NCI-H1436 treated with DMSO at 0.1 percent for 48 hours (cell line): ENCODE measurements at regions not wholly inside any gene's neighbourhood (a gene's known extent, or its start where the extent isn't known, plus 50 kb on each side); places are given as distances from the start of the nearest gene placed in this dataset.
"Not testable (repeated sequence)": the region's sequence is repeated elsewhere in the genome, so short reads cannot be mapped to it uniquely, and the experiment has no call there.

Experiments used
- DNase-seq: peaks from one replicate; lab custom pipeline; 2025; lab: John Stamatoyannopoulos, UW

DNA sequence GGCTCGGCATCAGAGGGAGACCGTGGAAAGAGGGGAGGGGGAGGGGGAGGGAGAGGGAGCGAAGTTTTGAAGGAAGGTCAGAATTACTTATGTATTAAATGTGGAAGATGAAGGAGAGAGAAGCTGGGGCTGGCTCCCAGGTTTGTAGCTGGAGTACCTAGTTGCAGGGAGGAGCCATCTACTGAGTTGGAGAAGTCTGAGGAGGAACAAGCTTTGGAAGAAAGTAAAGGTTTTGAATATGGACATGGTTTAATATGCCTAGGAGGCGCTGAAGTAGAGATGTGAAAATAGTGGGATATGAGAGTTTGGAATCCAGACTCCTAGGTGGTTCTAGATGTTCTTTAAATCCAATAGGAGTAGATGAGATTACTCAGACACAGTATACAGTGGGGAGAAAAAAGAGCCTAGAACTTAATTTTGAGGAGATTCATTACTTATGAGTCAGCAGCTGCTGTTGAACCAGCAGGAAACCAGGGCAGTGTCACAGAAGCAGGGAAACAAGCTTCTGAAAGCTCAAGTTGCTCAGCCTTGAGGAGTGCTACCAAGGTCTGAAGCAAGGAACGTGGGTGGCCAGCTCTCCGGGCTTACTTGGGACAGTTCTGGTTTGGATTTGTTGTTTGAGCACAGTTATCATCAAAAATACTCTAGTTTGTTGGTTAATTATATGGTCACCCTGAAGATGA, 149.3 kb downstream of the UTRN start:
- no peak for DNase-seq

DNA sequence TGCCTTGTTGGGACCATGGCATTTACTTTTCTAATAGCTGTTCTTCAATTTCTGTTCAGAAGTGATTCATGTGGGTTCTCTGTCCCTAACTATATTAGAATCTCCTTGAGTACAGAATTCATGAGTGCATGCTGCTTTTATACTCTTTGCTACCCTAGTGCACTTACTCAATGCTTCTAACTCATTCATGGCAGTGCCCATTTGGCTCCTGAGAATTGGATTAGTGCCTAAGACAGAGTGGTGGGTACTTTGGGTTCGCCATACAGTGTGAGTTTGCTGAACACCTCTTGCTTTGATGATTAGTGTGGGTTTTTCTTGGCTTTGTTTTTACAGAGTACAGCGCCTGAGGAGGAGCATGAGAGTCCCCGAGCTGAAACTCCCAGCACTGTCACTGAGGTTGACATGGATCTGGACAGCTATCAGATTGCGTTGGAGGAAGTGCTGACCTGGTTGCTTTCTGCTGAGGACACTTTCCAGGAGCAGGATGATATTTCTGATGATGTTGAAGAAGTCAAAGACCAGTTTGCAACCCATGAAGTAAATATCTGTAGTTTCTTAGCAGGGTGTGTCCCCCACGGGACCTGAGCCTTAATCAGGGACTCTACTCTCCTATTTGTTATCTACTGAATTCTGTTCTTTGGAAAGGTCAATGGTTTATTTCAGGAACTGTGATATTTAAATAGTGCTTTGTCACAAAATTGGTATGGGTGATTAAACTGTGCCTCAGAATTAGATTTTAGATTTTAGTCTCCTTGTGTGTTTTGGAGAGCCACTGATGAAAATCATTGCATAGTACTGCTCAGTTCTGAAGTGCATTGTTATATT, 150.7 kb downstream of the UTRN start:
- no peak for DNase-seq

DNA sequence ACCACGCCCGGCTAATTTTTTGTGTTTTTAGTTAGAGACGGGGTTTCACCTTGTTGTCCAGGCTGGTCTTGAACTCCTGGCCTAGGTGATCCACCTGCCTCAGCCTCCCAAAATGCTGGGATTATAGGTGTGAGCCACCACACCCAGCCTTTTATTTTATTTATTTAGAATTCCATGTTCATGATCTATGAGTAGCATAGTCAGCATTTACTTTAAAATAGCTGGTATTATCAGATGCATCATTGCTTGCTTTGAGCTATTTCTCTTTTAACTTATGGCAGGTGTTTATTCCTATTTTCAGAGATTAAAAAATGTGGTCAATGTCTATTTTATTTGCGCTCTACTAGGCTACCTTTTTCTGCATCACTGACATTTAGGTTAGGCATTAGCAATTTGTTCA, 152.0 kb downstream of the UTRN start:
- no peak for DNase-seq

DNA sequence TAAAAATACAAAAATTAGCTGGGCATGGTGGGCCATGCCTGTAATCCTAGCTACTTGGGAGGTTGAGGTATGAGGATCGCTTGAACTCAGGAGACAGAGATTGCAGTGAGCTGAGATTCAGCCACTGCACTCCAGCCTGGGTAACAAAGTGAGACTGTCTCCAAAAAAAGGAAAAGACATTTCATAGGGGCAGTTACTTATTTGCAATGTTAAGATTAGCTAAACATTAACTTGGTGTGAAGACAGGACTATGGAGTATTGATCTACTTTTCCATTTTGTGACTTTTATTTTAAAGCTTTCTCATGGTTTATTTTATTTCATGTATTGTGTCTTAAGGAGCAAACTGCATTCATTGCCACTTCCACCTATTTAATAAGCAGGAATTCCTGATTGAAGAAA, 153.0 kb downstream of the UTRN start:
- no peak for DNase-seq

DNA sequence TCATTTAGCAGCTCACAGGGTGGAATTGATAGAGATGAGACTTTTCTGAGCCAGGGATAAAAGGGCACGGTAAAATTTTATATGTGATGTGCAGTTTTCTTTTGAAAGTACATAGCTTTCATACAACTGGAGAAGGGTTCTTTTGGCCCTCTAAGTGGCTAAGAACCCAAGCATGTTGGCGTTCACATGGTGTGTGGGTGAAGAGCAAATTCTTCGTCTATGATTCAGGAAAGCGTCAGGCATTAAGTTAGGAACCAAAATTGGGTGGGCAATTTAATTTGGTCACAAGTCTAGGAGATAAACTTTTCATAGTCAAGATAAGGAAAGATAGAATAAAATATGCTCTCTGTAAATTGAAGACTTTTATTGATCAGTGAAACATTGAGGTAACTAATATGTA, 153.9 kb downstream of the UTRN start:
- DNase-seq: no peak

DNA sequence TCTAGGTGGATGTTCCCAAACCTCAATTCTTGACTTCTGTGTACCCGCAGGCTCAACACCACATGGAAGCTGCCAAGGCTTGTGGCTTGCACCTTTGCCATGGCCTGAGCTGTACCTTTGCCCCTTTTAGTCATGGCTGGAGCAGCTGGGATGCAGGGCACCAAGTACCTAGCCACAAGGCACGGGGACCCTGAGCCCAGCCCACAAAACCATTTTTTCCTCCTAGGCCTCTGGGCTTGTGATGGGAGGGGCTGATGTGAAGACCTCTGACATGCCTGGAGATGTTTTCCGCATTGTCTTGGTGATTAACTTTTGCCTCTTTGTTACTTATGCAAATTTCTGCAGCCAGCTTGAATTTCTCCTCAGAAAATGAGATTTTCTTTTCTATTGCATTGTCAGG, 156.7 kb downstream of the UTRN start:
- DNase-seq: not testable (repeated sequence)

DNA sequence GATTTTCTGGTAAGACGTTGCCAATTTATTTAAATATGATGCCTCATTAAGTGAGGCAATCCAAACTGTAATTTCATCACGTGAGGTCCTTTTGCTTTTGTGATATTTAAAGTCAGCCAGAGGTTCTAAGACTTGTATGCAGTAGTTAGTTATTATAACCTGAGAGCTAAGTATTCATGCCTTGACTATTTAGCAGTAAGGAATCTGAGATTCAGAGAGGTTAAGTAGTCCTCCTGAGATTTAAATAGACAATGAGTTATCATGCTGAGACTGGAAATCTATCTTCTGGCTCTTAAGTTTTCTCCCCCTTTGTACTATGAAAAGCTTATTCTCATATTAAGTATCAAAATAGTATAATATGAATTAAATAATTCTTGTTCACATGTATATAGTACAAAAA, 158.0 kb downstream of the UTRN start:
- no peak for DNase-seq

DNA sequence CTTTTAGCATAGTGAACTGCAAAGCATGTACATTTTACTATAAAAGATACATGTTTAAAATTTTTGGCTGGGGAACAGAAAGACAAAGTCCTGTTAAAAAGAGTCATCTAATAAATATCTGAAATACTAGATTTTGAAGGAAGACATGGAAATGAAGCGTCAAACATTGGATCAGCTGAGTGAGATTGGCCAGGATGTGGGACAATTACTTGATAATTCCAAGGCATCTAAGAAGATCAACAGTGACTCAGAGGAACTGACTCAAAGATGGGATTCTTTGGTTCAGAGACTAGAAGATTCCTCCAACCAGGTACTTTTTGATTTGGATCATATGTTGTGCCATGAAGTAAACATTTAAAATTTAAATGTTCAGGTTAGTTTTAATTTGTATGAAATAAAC, 162.3 kb downstream of the UTRN start:
- no peak for DNase-seq

DNA sequence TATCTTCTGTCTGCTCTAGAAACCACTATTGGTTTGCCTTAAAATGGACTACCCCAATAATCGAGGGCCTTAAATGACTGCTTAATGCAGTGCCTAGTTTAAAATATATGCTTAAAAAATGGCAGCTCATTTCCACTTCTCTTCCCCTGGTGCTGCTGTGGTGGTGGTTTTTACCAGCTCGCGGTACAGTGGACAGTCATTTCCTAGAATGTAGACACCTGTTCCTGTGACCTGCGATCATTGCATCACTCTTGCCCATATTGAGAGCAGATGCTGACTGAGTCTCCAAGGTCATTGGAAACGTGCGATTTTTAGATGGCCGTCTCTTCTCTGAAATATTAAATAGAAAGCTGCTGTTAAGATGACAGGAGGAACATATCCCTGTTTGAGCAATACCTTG, 164.1 kb downstream of the UTRN start:
- no peak for DNase-seq

DNA sequence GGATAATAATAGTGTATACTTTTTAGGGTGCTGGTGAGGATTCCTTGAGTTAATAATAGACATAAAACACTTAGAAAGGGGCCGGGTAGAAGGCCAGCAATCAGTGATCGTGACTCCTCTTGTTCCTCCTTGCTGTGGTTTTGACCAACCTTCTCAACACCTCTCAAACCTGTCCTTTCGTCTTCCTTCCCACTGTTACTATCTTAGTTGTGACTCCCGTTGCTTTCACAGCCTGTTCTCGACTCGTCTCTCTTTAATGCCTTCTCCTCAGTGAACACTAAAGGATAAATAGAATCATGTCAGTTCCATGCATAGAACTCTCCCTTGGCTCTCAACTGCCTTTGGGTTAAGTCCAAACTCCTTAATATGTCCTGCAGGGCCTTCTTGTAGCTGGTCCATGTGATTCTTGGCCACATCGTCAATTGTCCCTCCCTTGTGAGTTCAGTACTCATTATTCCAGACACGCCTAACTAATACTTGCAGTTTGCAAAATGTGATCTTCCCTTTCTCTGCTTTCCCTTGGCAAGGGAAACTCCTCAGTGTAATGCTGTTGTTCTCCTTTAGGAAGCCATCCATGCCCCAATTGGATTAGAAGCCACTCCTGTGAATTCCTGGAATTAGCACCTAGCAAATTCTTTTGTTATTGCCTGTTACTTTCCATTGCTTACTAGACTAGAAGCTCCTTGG, 164.9 kb downstream of the UTRN start:
- no peak for DNase-seq

DNA sequence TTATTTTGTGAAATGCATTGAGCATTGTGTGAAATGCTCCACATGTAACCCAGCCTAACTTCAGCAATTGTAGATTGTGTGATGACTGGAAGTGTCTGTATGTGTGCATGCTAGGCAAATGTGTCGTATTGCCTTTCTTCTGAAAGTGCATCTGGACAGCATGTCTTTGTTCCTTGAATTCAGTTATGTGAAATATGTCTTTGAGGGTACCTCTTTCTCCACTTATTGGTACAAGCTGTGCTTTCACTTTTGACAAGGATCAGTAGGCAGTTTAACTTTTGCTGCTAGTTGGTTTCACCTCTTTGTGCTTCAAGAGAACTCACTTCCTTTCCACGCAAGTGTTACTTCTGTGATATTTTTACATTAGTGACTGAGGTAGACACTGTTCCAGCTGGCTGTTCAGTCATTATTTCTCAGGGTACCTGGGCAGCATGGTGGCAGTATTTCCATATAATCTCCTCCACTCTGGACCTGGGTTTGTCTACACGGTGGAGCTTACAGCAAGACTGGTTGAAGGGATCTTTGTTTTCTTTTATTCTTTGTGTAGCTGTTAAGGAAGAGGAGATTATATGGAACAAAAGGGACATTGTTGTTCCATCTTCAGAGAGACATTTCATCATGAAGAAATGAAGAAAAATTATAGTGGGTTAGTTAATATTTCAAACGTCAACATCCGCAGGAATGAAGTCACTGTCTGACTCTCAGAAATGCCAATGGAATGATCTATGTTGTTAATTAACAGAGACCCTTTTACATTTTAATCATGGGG, 175.4 kb downstream of the UTRN start:
- no peak for DNase-seq

DNA sequence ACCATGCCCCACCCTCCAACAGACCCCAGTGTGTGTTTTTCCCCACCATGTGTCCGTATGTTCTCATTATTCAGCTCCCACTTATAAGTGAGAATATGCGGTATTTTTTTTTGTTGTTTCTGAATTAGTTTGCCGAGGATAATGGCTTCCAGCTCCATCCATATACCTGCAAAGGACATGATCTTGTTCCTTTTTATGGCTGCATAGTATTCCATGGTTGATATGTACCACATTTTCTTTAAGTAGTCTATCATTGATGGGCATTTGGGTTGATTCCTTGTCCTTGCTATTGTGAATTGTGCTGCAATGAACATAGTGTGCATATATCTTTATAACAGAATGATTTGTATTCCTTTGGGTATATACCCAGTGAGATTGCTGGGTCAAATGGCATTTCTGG, 176.9 kb downstream of the UTRN start:
- no peak for DNase-seq

DNA sequence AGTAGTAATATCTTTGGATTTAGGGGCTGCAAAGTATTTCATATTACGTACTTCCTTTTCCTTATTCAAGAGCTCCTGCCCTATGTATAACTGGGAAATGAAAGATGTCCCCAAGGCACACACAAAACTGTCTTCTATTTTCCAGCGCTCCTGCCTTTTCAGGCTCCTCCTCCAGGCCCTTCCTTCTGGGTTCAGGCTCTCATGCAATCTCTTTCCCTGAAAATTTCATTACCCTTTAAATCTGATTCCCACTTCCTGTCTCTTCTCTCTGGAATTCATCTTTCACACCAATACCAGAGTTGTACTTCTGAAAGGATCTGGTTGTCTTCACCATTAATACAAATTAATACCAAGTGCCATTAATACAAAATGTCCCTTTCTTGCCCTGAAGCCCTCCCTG, 181.6 kb downstream of the UTRN start:
- no peak for DNase-seq

DNA sequence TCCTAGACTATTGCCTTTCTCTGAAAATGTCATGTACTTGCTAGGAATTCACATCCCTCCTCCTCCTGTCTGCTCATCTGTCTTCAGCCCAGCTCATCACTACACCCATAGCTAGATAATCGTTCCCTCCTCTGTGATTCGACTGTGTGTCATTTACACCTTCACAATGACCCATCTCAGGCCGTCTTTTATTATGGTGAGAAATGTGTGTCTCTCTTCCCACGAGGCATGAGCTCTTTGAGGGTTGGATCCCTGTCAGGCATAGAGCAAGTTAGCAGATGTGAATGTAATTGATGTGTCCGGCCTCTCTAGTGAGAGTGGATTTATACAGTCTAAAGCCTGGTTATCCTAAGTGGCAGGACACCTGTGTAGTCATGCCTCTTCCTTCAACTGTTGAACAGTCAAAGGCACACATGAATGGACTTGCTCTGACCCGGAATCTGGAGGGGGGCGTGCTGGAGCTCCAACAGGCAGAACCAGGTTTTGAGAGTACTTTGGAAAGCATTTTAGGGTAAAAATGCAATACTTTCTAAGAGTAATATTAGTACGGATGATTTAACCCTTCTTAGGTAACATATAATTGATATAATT, 182.1 kb downstream of the UTRN start:
- no peak for DNase-seq

DNA sequence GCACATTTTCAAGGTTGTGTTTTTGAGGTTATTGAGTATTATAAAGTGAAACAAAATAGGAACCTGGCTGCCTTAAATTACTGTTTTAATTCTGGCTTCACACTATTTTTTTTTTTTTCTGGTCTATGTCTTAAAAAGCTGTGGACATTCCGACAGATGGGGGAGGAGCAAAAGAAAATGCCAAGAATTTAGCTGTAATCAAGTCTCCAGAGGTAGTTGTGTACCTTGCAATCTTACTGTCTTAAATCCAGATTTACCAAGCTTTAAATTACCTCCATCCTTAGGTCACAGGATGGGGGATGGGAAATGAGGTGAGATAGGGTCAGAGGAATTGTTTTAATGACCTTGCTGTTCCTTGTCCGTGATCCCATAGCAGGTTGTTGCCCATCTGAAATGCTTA, 182.8 kb downstream of the UTRN start:
- DNase-seq: no peak

DNA sequence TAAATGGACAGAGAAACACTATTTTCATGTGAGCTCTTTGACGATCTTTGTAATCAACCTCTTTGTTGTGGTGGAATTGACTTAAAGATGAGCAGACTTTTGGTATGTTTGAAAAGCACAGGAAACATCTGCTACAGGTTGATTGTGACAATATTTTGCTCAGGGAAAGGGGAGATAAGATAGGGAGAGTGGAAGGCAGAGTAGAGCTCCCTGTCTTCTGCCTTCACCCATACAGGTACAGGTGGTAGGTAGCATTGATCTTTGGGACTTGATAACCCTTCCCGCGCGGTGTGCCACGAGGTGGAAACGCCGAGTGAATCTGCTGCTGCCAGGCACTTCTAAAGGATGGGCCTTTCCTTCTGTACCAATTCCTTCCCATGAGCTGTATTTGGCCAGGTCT, 183.6 kb downstream of the UTRN start:
- DNase-seq: no peak

DNA sequence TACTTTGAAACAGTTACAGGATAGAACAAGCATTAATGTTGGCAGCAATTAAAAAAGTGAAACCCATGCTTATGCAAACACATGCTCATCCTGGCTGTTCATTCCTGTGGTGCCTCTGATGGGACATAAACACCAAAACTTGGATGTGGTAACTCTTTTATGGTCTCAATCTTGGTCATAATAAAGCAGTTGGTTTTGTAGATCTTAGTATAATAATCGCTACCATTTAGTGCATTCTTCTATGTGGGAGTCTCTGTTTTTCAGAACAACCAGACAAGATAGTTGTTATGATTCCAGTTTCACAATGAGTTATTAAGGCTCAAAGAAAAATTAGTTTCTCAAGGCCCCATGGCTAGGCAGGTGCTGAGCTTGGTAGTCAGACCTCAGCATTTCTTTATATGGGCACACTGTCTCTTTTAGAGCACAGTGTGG, 184.0 kb downstream of the UTRN start:
- no peak for DNase-seq

DNA sequence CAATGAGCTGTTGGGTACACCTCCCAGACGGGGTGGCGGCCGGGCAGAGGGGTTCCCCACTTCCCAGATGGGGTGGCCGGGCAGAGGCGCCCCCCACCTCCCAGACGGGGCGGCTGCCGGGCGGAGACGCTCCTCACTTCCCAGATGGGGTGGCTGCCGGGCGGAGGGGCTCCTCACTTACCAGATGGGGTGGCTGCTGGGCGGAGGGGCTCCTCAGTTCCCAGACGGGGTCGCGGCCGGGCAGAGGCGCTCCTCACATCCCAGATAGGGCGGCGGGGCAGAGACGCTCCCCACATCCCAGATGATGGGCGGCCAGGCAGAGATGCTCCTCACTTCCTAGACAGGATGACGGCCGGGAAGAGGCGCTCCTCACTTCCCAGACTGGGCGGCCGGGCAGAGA, 185.1 kb downstream of the UTRN start:
- not testable (repeated sequence) for DNase-seq

DNA sequence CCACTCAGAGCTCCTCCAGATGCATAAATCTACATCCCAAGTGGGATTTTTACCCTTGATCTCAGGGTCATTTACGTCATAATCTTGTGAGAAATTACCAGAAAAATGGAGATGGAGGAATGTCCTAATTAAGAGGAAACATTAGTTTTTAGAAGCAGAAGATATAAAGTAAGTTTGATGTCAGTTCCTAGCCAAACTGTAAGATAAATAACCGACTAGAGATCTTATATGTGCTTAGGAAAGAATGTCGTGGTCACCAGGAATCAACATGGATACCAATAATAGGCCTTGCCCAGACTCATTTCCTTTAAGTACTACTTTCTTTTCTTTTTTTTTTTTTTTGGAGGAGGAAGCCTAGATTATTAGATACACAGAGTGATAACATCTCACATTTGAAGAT, 186.9 kb downstream of the UTRN start:
- no peak for DNase-seq

DNA sequence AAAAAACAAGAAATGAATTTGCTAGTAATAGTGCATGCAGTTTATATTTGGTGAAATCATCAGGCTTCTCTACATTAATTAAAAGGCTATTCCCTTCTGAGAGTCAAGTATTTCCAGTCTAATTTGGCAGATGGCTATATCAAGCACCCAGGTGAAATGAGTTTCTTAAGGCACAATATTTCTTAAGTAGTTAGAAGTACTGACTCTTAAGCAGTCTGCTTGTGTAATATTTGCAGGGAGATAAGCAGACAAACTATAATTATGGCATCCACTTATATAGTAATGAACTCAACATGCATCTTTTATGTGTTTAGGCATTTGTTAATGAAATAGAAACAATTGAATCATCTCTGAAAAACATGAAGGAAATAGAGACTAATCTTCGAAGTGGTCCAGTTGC, 189.2 kb downstream of the UTRN start:
- DNase-seq: no peak

DNA sequence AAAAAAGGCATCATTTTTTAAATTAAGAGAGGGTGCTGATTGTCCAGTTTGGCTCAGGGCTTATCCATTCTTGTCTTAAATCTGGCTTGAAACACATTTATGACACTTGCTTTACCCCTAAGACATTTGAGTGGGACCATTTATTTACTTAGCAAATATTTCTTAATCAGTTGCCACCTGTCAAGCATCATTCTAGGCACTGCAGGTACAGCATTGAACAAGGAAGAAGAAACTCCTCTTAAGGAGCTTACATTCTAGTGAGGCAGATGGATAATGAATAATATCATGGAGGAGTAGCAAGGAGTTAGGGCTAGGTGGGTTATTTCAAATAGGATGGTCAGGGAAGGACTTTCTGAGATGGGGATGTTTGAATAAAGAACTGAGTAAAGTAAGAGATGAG, 189.8 kb downstream of the UTRN start:
- DNase-seq: no peak

DNA sequence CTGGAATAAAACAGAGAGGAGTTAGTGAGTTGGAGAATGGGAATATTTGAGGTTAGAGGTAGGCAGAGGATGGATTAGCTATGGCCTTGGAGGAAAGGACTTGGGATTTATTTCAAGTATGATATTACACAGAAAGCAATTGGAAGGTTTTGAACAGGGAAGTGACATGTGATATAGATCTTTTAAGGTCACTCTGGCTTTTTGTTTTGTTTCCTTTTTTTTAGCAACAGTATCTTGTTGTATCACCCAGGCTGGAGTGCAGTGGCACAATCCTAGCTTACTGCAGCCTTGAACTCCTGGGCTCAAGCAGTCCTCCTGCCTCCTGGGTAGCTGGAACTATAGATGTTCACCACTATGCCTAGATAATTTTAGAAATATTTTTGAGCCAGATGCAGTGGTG, 190.3 kb downstream of the UTRN start:
- DNase-seq: no peak
